GM12891 (cell line): ENCODE measurements at regions not wholly inside any gene's neighbourhood (a gene's known extent, or its start where the extent isn't known, plus 50 kb on each side); places are given as distances from the start of the nearest gene placed in this dataset.

Source experiments
- POLR2A ChIP-seq: IDR thresholded peaks from 2 replicates; pipeline ENCODE4 v1.6.1; 2011; ENCODE audit warnings: low read depth, low read length, control low read depth
- POLR2AphosphoS5 ChIP-seq: IDR thresholded peaks from 2 replicates; pipeline ENCODE4 v1.6.1; 2011; ENCODE audit warnings: low read depth, low read length, control low read depth
- SPI1 ChIP-seq: IDR thresholded peaks from 2 replicates; pipeline ENCODE4 v1.6.1; 2011; ENCODE audit warnings: low read depth, low read length, control low read depth
- TAF1 ChIP-seq: IDR thresholded peaks from 2 replicates; pipeline ENCODE4 v1.6.1; 2011; ENCODE audit warnings: low read depth, low read length, control low read depth

- TF ChIP-seq POLR2AphosphoS5 (no peak), POLR2A (no peak), SPI1 (no peak), TAF1 (no peak)
Measured at GRCh38 chr6:165751486-165751885, 88.4 kb upstream of the PDE10A start.
